Stomach smooth muscle (tissue), 2 donors: ENCODE measurements at regions not wholly inside any gene's neighbourhood (a gene's known extent, or its start where the extent isn't known, plus 50 kb on each side); places are given as distances from the start of the nearest gene placed in this dataset.

Experiments used
- H3K27ac ChIP-seq: one replicate; pipeline ENCODE4 v1.7.0; 2013; ENCODE audit warnings: mild to moderate bottlenecking, low read length, inconsistent platforms
- H3K27me3 ChIP-seq, 2 donors: one replicate each; pipeline ENCODE4 v1.7.0; 2013; ENCODE audit warnings: low read length in 2 of 2; ENCODE audit not compliant: insufficient read depth in 2 of 2, control insufficient read depth in 1 of 2
- H3K36me3 ChIP-seq, 2 donors: one replicate each; pipeline ENCODE4 v1.7.0; 2013; ENCODE audit warnings: low read length in 2 of 2; ENCODE audit not compliant: control insufficient read depth in 2 of 2, insufficient read depth in 2 of 2
- H3K4me1 ChIP-seq: one replicate; pipeline ENCODE4 v1.7.0; 2013; ENCODE audit warnings: low read length; ENCODE audit not compliant: control insufficient read depth, insufficient read depth
- H3K4me3 ChIP-seq, 2 donors: one replicate each; pipeline ENCODE4 v1.7.0; 2013; ENCODE audit warnings: low read length in 2 of 2
- H3K9ac ChIP-seq, 2 donors: one replicate each; pipeline ENCODE4 v1.7.0; 2013; ENCODE audit warnings: low read length in 2 of 2, mild to moderate bottlenecking in 1 of 2
- H3K9me3 ChIP-seq, 2 donors: one replicate each; pipeline ENCODE4 v1.7.0; 2013; ENCODE audit warnings: low read length in 2 of 2; ENCODE audit not compliant: control insufficient read depth in 2 of 2
- donor health status: healthy.
- donor health status: Pancreatic carcinoma.

GRCh38 chr1:243996223-243996622 lies 54.9 kb upstream of the ZBTB18 start:
- Histone ChIP-seq H3K9ac (no peak overlapping the region), H3K4me3 (no peak overlapping the region), H3K4me1 (no peaks in the 10 kb centered on the region), H3K9me3 (no peaks in the 10 kb centered on the region), H3K36me3 (no peaks in the 10 kb centered on the region), H3K27me3 (peaks cover 0 to 2% of the 10 kb centered on the region in 2 donors), H3K27ac (no peak overlapping the region)

- H3K27ac ChIP-seq: no peak overlapping the region
- no peaks in the 10 kb centered on the region for H3K4me1 ChIP-seq
- no peak overlapping the region for H3K9ac ChIP-seq
- H3K9me3 ChIP-seq: no peaks in the 10 kb centered on the region
- peaks cover 0 to 2% of the 10 kb centered on the region in 2 donors for H3K27me3 ChIP-seq
- H3K4me3 ChIP-seq: no peak overlapping the region
- no peaks in the 10 kb centered on the region for H3K36me3 ChIP-seq
Observed at GRCh38 chr1:243991650-243992049, 59.4 kb upstream of the ZBTB18 start.

GRCh38 chr1:243984788-243985187 lies 66.3 kb upstream of the ZBTB18 start:
- Histone ChIP-seq H3K9ac (no peak overlapping the region), H3K9me3 (no peaks in the 10 kb centered on the region), H3K27ac (no peak overlapping the region), H3K4me1 (no peaks in the 10 kb centered on the region), H3K27me3 (peaks cover 0 to 2% of the 10 kb centered on the region in 2 donors), H3K4me3 (no peak overlapping the region), H3K36me3 (no peaks in the 10 kb centered on the region)

GRCh38 chr1:243982447-243983018 lies 68.5 kb upstream of the ZBTB18 start:
- Histone ChIP-seq H3K4me3 (no peak overlapping the region), H3K9ac (no peak overlapping the region), H3K36me3 (no peaks in the 10 kb centered on the region), H3K4me1 (no peaks in the 10 kb centered on the region), H3K27ac (no peak overlapping the region), H3K9me3 (no peaks in the 10 kb centered on the region), H3K27me3 (peaks cover 0 to 2% of the 10 kb centered on the region in 2 donors)

GRCh38 chr1:243980471-243980870 lies 70.6 kb upstream of the ZBTB18 start:
- Histone ChIP-seq H3K27ac (no peak overlapping the region), H3K27me3 (peaks cover 0 to 2% of the 10 kb centered on the region in 2 donors), H3K9ac (no peak overlapping the region), H3K36me3 (no peaks in the 10 kb centered on the region), H3K4me1 (no peaks in the 10 kb centered on the region), H3K9me3 (no peaks in the 10 kb centered on the region), H3K4me3 (no peak overlapping the region)

GRCh38 chr1:243980071-243980470 lies 71.0 kb upstream of the ZBTB18 start:
- H3K27me3 ChIP-seq: peaks cover 0 to 2% of the 10 kb centered on the region in 2 donors
- H3K4me3 ChIP-seq: no peak overlapping the region
- no peaks in the 10 kb centered on the region for H3K4me1 ChIP-seq
- no peak overlapping the region for H3K27ac ChIP-seq
- no peaks in the 10 kb centered on the region for H3K9me3 ChIP-seq
- no peaks in the 10 kb centered on the region for H3K36me3 ChIP-seq
- no peak overlapping the region for H3K9ac ChIP-seq

GRCh38 chr1:243979396-243979795 lies 71.7 kb upstream of the ZBTB18 start:
- Histone ChIP-seq H3K27ac (no peak overlapping the region), H3K4me1 (no peaks in the 10 kb centered on the region), H3K27me3 (peaks cover 0 to 3% of the 10 kb centered on the region in 2 donors), H3K4me3 (no peak overlapping the region), H3K9me3 (no peaks in the 10 kb centered on the region), H3K9ac (no peak overlapping the region), H3K36me3 (no peaks in the 10 kb centered on the region)

GRCh38 chr1:243977094-243977493 lies 74.0 kb upstream of the ZBTB18 start:
- H3K9me3 ChIP-seq: no peaks in the 10 kb centered on the region
- no peak overlapping the region for H3K27ac ChIP-seq
- no peaks in the 10 kb centered on the region for H3K4me1 ChIP-seq
- H3K36me3 ChIP-seq: no peaks in the 10 kb centered on the region
- no peak overlapping the region for H3K4me3 ChIP-seq
- H3K9ac ChIP-seq: no peak overlapping the region
- peaks cover 0 to 3% of the 10 kb centered on the region in 2 donors for H3K27me3 ChIP-seq

- Histone ChIP-seq H3K9me3 (no peaks in the 10 kb centered on the region), H3K4me1 (no peaks in the 10 kb centered on the region), H3K36me3 (no peaks in the 10 kb centered on the region), H3K27ac (no peak overlapping the region), H3K9ac (no peak overlapping the region), H3K27me3 (peaks cover 0 to 3% of the 10 kb centered on the region in 2 donors), H3K4me3 (no peak overlapping the region)
Observed at GRCh38 chr1:243974451-243975292, 76.4 kb upstream of the ZBTB18 start.

GRCh38 chr1:243973169-243973568 lies 77.9 kb upstream of the ZBTB18 start:
- Histone ChIP-seq H3K4me1 (no peaks in the 10 kb centered on the region), H3K9me3 (no peaks in the 10 kb centered on the region), H3K9ac (no peak overlapping the region), H3K4me3 (no peak overlapping the region), H3K27ac (no peak overlapping the region), H3K36me3 (no peaks in the 10 kb centered on the region), H3K27me3 (peaks cover 0 to 3% of the 10 kb centered on the region in 2 donors)

- Histone ChIP-seq H3K9me3 (no peaks in the 10 kb centered on the region), H3K4me1 (no peaks in the 10 kb centered on the region), H3K27me3 (peaks cover 0 to 3% of the 10 kb centered on the region in 2 donors), H3K4me3 (no peak overlapping the region), H3K9ac (no peak overlapping the region), H3K36me3 (no peaks in the 10 kb centered on the region), H3K27ac (no peak overlapping the region)
Observed at GRCh38 chr1:243970077-243970476, 81.0 kb upstream of the ZBTB18 start.
